GM21825 (cell line): ENCODE measurements at regions not wholly inside any gene's neighbourhood (a gene's known extent, or its start where the extent isn't known, plus 50 kb on each side); places are given as distances from the start of the nearest gene placed in this dataset.

Experiments
- ATAC-seq: cut with Tn5 transposase; IDR thresholded peaks from one replicate; pipeline ENCODE4 v1.9.1; 2021; ENCODE audit warnings: mild to moderate bottlenecking, moderate library complexity; ENCODE audit not compliant: unreplicated experiment

DNA sequence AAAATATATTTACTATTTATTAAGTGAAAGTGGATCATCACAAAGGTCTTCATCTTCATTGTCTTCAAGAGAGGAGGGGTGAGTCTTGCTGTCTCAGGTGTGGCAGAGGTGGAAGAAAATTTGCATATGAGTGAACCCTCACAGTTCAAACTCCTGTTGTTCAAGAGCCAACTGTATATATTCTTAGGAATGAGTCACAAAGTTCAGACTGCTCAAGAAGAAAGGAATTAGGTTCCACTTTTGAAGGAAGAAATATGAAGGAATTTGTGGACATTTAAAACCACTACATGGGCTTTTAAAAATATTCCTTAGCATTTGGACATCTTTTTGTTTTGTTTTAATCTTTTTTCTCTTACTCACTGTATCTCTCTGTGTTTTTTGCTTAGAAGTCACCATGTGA, 212.6 kb downstream of the INSIG2 start:
- ATAC-seq: no peak

DNA sequence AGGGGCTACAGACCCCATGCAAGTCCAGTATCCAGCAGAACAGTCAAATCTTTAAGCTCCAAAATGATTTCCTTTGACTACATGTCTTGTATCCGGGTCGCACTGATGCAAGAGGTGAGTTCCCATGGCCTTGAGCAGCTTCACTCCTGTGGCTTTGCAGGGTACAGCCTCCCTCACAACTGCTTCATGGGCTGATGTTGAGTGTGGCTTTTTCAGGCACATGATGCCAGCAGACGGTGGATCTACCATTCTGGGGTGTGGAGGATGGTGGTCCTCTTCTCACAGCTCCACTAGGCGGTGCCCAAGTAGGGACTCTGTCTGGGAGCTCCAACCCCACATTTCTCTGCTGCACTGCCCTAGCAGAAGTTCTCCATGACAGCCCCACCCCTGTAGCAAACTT, 208.4 kb downstream of the INSIG2 start:
- no peak for ATAC-seq

DNA sequence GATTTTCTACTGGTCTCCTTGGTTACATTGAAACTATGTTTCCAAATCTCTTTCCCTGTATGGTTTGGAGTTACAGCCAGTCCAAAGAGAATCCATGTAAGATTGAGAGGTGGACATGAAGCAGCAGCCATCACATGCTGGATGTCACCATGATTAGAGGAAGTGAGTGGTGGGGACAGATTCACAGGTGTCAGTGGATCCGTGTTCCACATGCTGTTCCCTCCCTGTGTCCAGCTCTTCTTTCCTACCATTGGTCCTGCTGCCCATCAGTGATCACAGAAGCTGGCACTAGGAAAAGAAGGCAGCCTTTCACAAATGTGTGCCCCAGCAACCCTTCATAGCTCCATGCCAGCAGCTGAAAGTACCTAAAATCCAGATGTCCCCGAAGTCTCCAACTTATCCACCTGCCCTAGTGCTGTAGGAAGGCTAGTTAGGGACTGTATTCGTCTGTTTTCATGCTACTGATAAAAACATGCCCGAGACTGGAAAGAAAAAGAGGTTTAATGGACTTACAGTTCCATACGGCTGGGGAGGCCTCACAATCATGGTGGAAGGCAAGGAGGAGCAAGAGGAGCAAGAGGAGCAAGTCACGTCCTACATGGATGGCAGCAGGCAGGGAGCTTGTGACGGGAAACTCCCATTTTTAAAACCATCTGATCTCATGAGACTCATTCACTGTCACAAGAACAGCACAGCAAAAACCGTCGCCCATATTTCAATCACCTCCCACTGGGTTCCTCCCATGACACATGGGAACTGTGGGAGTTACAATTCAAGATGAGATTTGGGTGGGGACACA, 207.5 kb downstream of the INSIG2 start:
- ATAC-seq: no peak

DNA sequence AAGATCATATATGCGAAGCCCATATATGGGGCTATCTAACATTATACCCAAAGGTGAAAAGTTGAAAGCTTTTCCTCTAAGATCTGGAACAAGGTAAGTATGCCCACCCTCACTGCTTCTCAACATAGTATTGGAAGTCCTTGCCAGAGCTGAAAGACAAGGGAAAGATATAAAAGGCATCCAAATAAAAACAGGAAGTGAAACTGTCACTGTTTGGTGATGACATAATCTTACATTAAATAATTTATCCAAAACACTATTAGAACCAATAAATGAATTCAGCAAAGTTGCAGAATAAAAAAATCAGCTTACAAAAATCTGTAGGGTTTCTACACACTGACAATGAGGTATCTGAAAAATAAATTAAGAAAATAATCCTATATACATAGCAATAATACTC, 205.8 kb downstream of the INSIG2 start:
- ATAC-seq: no peak

DNA sequence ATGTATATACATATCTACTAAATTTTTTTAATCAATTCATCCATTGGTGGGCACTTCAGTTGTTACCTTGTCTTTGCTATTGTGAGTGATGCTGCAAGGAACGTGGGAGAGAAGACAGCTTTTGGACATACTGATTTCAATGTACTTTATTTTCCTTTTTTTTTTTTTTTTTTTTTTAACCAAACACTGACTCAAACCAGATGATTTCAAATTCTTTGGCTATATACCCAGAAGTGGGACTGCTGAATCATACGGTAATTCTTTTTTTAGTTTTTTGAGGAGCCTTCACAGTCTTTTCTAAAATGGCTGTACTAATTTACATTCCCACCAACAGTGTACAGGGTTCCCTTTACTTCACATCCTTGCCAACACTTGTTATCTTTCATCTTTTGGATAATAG, 204.7 kb downstream of the INSIG2 start:
- no peak for ATAC-seq

DNA sequence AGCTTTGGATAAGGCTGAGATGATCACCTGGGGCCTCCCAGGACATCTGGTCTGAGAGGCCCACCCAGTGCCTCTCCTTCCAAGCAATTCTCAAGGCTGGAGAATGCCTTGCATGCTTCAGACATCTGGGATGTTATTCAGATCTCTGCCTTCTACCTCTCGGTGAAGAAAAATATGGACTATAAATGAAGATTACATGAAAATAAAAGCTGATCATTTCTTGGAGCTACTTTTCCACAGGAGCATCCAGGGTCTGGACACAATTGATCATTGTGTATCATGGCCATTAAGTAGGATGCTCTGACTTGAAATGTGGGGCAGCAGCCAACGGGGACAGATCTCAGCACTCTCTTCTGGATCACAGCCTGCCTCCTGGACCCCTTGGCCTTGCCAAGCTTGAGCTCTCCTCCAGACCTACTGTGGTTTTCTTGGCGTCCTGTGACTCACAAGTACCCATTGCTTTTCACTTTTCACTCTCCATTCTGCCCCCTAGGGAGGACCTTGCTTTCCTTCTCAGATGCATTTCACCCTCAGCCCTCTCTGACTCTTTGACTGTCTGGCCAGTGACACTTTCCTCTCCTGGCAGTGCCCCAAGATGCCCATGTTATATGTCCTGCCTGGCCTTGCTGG, 203.1 kb downstream of the INSIG2 start:
- ATAC-seq: no peak

DNA sequence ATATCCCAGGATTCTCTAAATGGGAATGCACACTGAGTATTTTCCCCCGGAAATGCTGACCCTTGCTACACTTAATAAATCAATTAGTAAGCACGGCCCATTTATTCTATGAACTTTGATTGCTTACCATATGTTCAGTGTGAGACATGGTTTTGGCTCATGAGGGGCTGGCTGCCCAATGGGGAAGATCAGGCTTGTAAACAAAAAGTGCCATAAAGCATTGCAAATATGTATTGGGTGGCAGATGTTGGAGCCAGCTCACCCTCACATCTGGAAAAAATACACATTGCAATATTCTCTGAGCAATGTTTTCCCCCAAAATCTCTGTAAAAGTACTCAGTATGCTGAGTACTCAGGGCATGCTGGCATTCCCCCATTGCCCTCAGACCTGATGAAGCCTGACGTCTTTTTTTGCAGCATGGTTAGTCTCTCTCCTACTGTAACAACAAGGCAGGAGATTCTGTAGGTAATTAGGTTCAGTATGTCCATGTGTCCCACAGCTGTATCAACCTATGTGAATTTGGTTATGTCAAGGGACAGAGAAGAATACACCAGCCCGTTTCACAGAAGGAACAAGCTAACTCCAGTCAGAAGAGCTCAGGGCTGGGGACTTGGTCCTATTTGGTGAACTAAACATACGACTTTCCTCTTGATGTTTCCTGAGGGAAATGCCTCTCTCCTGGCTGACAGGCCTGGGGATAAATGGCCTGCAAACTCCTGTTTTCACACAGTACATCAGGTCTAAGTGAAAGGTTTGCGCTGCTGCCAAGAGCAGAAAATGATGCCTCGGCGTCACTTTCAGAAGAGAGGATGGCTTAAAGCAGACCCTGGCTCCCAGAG, 202.4 kb downstream of the INSIG2 start:
- ATAC-seq: no peak

DNA sequence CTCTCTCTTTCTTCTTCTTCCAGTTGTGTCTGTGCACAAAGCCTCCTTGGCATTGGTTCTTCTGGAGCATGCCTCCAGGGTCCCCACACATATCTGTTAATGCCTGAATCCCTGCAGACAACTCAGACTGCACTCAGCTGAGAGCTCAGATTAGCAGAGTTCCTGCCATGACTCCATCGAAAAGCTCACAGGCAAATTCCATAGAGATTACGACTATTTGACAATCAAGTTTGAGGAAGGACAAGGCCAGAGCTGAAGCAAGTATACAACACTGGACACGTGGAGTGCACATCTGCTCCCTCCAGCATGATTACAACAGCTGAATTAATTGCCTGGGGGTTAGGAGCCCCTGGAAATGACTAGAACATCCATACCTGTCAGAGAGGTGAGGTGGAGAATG, 190.7 kb downstream of the INSIG2 start:
- ATAC-seq: no peak

DNA sequence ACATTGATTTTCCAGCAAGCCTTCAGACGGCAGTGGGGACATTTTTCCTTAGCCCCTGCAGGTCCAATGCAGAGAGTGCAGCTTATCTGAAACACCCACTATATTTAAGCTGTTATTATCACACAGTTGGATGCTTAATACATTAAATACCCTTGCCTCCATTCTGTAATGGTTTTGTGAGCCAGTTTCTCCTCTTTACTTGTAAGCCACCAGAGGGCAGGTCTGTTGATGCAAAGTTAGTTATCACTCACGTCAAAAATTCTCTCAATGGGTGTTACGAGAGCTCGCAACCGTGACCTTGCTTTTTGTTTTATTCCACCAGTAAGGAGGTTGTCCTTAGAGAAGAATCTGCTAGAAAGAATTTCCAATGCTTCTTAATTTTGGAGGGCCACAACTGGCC, 189.8 kb downstream of the INSIG2 start:
- no peak for ATAC-seq

DNA sequence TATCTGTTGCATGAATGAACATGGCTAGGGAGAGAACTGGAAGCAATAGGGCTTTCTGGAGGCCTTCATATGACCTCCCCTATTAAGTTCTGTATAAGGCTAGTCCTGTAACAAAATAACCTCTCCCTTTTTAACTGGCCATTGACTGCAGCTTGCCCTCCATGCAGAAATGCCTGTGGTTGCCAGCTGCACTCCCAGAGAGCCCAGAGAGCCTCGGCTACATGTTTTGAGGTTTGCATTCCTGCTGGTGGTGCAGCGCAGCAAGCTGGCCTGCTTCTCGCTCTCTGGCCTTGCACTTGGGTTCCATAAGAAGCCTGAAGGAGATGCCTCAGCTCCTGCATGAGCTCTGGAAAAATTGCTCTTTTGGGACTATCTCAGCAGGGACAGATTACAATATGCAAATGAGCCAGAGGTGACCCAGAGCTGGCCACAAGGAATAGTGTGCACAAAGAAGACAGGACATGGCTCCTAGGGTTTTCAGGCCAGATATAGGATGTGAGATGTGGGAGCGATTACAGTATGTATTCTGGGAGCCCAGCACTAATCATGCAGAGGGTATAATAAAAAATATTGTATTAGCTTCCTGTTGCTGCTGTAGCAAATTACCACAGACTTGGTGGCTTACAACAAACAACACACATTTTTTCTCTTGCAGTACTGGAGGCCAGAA, 186.7 kb downstream of the INSIG2 start:
- ATAC-seq: no peak

DNA sequence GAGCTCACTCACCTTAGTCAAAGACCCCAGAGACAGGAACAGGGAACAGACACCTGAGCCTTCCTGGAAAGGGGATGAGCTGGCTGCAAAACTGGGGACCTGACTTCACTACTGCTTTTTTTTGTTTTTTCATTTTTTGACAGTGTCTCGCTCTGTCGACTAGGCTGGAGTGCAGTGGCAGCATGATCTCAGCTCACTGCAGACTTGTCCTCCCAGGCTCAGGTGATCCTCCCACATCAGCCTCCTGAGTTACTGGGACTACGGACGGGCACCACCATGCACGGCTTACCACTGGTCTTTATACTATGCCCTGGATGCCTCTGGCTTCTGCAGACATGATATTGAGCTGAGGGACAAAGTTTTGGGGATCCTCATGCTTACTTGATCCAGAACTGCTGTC, 184.1 kb downstream of the INSIG2 start:
- ATAC-seq: no peak

DNA sequence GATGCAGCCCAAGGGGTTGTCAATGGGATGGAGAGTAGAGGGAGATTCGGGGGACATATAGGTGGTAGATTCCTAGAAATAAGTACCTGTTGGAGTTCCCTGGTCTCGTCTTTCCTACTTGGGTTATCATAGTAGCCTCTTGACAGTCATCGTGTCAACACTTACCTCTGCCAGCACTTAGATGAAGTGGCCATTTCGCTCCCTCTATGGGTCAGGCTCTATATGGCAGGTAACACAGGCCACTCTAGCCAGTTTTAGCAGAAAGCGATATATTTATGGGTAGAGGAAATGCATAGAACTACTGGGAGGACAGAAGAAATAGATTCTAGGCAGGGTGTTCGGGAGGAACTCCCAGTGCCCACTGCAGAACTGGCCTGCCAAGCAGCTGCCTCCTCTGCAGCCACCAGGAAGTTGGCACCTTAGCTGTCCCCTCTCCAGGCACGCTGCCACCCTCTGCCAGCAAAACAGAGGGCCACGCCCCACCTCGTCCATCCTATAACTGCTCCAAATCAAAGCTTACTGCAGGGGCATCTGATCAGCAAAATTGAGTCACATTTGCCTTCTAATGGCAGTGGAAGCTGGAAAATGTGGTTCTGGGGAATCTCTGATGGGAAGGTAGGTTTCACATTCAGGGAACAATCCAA, 181.3 kb downstream of the INSIG2 start:
- no peak for ATAC-seq

DNA sequence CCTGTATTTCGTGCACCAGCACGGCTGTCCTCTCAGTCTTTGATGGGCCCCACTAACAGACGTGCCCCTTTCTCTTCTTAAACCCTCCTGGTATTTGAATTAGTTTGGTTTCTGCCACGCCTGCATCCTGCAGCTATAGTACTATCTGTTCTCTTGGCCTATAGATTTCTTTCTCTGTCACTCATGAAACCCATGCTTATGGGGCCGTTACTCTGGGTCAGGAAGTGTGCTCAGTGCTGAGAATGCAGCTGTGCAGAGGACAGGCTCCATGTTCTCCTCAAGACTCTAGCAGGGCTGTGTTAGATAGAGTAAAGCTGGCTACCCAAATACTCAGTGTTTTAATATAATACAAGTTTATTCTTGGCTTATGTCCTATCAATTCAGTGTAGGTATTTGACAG, 180.0 kb downstream of the INSIG2 start:
- no peak for ATAC-seq

DNA sequence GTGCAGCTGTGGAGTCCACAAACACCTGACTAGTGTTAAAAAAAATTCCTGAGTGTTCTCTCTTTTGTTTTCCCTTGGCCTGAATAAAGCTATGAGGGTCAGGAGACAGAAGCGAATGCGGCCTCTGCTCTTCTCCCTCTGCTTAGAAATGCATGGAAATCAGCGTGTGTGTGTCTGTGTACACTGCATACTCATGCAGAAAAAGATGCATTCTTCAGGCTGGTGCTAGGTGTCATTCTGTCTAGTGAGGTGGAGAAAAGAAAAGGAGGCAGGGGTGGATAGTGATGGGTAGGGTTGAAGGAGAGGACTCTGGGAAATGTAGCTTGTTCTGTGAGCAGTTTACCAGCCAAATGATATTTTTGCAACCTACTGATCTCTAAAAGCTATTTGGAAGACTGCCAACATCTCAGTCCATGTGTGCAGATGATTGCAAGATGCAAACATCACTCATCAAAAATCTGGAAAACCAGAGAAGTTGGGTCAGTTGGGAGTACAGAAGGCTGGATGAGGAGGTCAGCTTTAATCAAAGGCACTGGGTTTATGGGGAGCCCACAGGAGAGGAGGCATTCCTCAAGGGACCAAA, 177.7 kb downstream of the INSIG2 start:
- no peak for ATAC-seq

DNA sequence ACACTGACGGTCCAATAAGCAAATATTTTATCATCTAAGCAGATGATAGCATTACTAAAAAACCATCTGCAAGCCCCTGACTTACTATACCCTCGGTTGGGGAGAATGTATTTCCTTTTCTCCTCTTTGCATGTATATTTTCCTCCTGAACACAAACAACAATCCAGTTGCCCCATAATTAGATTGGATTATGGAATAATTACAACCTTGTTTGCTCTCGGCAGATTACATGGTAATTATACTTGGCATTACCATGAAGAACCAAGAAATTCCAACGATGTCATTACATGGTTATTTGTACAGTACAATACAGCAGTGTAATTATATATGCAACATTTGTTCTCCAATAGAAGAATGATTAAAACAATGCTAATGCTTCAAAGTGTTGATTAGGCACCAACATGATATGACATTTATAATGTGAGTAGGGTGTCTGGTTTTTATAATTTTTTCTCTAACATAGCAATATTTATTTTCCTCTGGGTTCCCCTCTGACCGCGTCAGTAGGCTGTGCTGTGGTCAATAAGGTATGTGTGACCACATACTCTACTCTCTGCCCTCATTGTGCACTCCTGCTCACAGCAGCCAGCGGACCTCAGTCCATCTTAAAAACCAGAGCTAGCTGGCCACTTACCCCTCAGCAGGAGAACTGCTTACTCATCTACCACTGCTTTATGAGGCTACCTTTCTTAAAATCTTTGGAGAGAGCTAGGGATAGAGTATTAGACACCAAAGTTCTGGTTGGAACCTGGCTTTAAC, 176.1 kb downstream of the INSIG2 start:
- ATAC-seq: no peak

DNA sequence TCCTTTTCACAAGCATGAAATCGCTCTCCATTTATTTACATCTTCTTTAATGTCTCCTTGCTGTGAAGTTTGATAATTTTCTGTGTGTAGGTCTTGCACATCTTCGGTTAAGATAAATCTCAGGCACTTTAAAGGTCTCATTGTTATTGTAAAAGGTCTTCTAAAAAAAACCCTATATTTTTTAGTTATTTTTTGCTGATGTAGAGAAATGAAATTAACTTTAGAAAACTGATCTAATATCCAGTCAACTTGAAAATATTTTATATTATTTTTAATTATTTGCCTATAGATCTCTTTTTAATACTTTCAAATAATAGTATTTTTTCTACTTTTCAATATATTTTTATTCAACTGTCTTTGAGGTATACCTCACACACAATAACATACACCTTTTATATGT, 169.4 kb downstream of the INSIG2 start:
- ATAC-seq: no peak

DNA sequence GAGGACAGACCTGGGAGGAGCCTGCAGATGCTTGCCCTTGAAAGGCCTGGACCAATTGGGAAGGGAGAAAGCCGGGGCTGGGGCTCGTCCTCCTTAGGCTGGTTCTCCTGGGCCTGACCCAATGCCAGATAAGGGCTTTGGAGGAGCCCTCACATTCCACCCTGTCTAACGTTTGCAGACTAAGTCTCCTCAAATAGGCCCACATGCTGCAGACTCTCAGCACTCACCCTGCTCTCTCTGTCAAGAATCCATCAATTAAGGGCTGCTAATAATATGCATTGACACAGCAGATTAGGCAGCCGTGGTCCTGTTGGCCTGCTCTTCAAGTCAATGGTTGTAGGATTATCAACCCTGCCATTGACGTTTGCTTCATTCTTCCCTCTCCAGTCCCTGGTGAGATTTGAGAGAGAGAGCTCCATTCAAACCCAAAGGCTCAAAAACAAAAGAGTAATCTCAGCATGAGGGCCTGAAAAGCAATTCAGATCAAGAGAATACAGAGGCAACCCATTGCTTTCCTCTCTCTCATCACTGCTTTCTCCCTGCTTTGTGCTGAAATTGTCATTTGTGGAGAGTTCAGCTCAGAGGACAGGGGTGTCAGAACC, 167.6 kb downstream of the INSIG2 start:
- no peak for ATAC-seq

DNA sequence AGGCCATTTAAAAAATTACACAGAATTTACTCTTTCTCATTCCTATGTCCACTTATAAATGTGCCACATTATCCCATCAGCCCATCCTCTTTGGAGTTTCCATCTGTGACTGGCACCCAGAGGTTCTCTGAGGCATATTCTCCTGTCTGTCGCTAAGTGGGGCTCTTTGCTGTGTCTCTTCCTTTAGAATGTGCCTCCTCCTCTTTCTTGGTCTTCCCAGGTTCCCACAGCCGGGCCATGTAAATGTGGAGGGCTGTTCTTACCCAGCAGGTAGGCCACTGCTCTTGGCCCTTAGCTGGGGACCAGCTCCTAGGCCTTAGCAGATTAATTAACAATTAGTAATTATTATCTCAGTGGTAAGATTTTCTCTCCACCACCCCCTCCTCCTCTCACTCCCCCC, 167.0 kb downstream of the INSIG2 start:
- no peak for ATAC-seq

DNA sequence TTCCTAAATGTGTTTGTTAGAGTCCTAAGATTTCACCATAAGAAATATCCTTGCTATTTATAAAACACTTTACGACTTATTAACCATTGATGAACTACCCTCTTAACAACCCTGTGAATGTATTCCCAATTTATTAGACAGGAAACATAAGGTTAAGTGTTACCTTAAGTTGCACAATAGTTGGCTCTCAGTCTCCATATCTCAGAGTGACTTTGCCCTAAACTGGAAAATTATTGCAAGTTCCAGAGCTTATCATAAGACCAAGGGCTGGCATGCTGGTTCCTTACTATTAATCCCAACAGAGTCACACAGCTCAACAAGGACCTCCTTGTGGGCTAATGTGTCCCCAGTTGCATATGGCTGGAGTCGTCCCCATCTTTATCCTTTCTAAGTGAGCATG, 165.8 kb downstream of the INSIG2 start:
- ATAC-seq: no peak
